A549 (cell line): ENCODE measurements at regions not wholly inside any gene's neighbourhood (a gene's known extent, or its start where the extent isn't known, plus 50 kb on each side); places are given as distances from the start of the nearest gene placed in this dataset.

Experiments used
- CEBPB ChIP-seq, 2 experiments: fragments of >200 bp in 1 of 2; sonication (Bioruptor Twin) in 1 of 2; formaldehyde crosslinking in 1 of 2; IDR thresholded peaks; 2 replicates each; pipeline ENCODE4 v1.6.1; 2012 to 2016
- TF ChIP-seq, protein P1 (sequence below): fragments of >200 bp; sonication (Bioruptor Twin); formaldehyde crosslinking; IDR thresholded peaks from 3 replicates; pipeline ENCODE4 v1.5.1; 2016

DNA sequence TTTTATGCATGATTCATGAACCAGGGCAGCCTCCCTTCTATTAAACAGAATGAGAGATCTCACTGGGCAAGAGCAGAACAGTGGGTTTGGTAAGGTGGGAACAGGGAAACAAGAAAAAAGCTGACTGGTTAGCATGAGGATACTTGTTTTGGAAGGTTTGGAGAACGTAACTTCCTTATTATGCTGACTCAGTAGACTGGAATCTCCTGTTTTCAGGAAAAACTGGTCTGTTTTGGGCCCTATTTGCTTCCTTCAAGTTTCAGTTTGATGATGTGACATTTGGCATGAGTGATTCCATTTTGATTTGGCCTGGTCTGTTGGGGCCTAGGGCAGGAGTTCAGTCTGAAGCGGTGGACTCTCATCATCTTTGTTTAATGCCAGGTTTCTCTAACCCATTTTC is 172.0 kb downstream of the MYLK4 start:
- TF ChIP-seq, protein P1, sequence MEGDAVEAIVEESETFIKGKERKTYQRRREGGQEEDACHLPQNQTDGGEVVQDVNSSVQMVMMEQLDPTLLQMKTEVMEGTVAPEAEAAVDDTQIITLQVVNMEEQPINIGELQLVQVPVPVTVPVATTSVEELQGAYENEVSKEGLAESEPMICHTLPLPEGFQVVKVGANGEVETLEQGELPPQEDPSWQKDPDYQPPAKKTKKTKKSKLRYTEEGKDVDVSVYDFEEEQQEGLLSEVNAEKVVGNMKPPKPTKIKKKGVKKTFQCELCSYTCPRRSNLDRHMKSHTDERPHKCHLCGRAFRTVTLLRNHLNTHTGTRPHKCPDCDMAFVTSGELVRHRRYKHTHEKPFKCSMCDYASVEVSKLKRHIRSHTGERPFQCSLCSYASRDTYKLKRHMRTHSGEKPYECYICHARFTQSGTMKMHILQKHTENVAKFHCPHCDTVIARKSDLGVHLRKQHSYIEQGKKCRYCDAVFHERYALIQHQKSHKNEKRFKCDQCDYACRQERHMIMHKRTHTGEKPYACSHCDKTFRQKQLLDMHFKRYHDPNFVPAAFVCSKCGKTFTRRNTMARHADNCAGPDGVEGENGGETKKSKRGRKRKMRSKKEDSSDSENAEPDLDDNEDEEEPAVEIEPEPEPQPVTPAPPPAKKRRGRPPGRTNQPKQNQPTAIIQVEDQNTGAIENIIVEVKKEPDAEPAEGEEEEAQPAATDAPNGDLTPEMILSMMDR: no peak
- TF ChIP-seq CEBPB (IDR thresholded peaks at IDR 0.05): no peak
